ENCODE measurements at regions not wholly inside any gene's neighbourhood (a gene's known extent, or its start where the extent isn't known, plus 50 kb on each side); places are given as distances from the start of the nearest gene placed in this dataset.

- H3K27me3 ChIP-seq: no peaks in the 10 kb centered on the region
- intact Hi-C loops (cut with DNase I): loop anchor here in 3 of 10 donors (5.0 to 10.0 kb wide), 4 partner anchors 64 to 79 kb away; partner anchors contain the start of gene TENT5A (in 1 of the 3)
- H3K4me3 ChIP-seq: no peak overlapping the region
- TF ChIP-seq POLR2A (IDR thresholded peaks at IDR 0.05): no peak
- TF ChIP-seq CTCF (IDR thresholded peaks at IDR 0.05): no peak
- no peaks in the 10 kb centered on the region for H3K36me3 ChIP-seq
- no peak for ATAC-seq
- H3K27ac ChIP-seq: no peak overlapping the region
- WGBS, 4 donors: 60 to 70% (median 66%) methylated on average over 5 of the region's 5 CpGs
- peaks cover 0 to 15% (median 2%) of the 10 kb centered on the region in 12 donors for H3K9me3 ChIP-seq
- no peak for DNase-seq
- peaks cover 0 to 19% (median 11%) of the 10 kb centered on the region in 12 donors for H3K4me1 ChIP-seq
These were observed 78.8 kb upstream of the TENT5A start for GRCh38 chr6:81831274-81831673.

GRCh38 chr6:81826784-81827183 is 74.3 kb upstream of the TENT5A start:
- no peak for TF ChIP-seq CTCF (IDR thresholded peaks at IDR 0.05)
- TF ChIP-seq POLR2A (IDR thresholded peaks at IDR 0.05): no peak
- no peaks in the 10 kb centered on the region for H3K27me3 ChIP-seq
- no peak for DNase-seq
- H3K4me3 ChIP-seq: no peak overlapping the region
- ATAC-seq: no peak
- H3K27ac ChIP-seq: no peak overlapping the region
- no peaks in the 10 kb centered on the region for H3K36me3 ChIP-seq
- H3K4me1 ChIP-seq: no peaks in the 10 kb centered on the region
- intact Hi-C loops (cut with DNase I): no loop called here
- H3K9me3 ChIP-seq: peaks cover 0 to 24% (median 2%) of the 10 kb centered on the region in 12 donors
- WGBS, 4 donors: 0 to 47% (median 18%) methylated on average over 1 of the region's 1 CpG

- intact Hi-C loops (cut with DNase I): no loop called here
- peaks cover 0 to 23% (median 2%) of the 10 kb centered on the region in 12 donors for H3K9me3 ChIP-seq
- no peaks in the 10 kb centered on the region for H3K36me3 ChIP-seq
- H3K27ac ChIP-seq: no peak overlapping the region
- H3K4me3 ChIP-seq: no peak overlapping the region
- TF ChIP-seq POLR2A (IDR thresholded peaks at IDR 0.05) (no peak), CTCF (IDR thresholded peaks at IDR 0.05) (no peak)
- 54 to 62% (median 60%) methylated on average over 3 of the region's 3 CpGs for WGBS, 4 donors
- DNase-seq (no peak), ATAC-seq (no peak)
- no peaks in the 10 kb centered on the region for H3K27me3 ChIP-seq
- peaks cover 0 to 22% (median 0%) of the 10 kb centered on the region in 12 donors for H3K4me1 ChIP-seq
These were observed 70.1 kb upstream of the TENT5A start for GRCh38 chr6:81822568-81822967.

- TF ChIP-seq POLR2A (IDR thresholded peaks at IDR 0.05) (no peak), CTCF (IDR thresholded peaks at IDR 0.05) (no peak)
- H3K4me3 ChIP-seq: no peak overlapping the region
- H3K27me3 ChIP-seq: no peaks in the 10 kb centered on the region
- no peak overlapping the region for H3K27ac ChIP-seq
- H3K9me3 ChIP-seq: peaks cover 0 to 13% (median 0%) of the 10 kb centered on the region in 12 donors
- no peak for DNase-seq
- ATAC-seq: no peak
- intact Hi-C loops (cut with DNase I): no loop called here
- H3K4me1 ChIP-seq: peaks cover 0 to 22% (median 0%) of the 10 kb centered on the region in 12 donors
- no peaks in the 10 kb centered on the region for H3K36me3 ChIP-seq
These were observed 69.0 kb upstream of the TENT5A start for GRCh38 chr6:81821449-81821848.
